HG02943 (cell line): ENCODE measurements at regions not wholly inside any gene's neighbourhood (a gene's known extent, or its start where the extent isn't known, plus 50 kb on each side); places are given as distances from the start of the nearest gene placed in this dataset.
"Not testable (repeated sequence)": the region's sequence is repeated elsewhere in the genome, so short reads cannot be mapped to it uniquely, and the experiment has no call there.

Experiments
- ATAC-seq: cut with Tn5 transposase; IDR thresholded peaks from one replicate; pipeline ENCODE4 v1.9.1; 2021; ENCODE audit warnings: mild to moderate bottlenecking, low read depth, moderate library complexity; ENCODE audit not compliant: unreplicated experiment

DNA sequence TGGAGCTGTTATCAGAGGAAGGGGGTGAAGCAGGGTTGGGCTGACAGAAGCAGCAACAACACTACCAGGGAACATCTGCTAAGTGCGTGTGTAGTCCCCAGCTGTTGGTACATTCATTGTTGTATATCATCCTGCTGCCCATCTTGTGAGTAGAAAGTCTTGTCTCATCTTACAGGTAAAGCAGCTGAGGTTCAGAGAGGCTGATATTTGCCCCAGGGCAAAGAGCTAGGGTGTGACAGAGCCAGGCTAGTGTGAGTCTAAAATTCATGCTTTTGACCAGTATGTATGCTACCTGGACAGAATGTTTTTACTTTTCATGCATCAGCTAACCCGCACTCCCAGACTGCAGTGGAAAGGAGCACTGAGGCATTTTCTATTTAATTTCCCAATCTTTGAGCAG, 221.6 kb downstream of the STK31 start:
- ATAC-seq, result no peak

- no peak for ATAC-seq
Measured at GRCh38 chr7:23938215-23938614, 228.2 kb downstream of the STK31 start.

DNA sequence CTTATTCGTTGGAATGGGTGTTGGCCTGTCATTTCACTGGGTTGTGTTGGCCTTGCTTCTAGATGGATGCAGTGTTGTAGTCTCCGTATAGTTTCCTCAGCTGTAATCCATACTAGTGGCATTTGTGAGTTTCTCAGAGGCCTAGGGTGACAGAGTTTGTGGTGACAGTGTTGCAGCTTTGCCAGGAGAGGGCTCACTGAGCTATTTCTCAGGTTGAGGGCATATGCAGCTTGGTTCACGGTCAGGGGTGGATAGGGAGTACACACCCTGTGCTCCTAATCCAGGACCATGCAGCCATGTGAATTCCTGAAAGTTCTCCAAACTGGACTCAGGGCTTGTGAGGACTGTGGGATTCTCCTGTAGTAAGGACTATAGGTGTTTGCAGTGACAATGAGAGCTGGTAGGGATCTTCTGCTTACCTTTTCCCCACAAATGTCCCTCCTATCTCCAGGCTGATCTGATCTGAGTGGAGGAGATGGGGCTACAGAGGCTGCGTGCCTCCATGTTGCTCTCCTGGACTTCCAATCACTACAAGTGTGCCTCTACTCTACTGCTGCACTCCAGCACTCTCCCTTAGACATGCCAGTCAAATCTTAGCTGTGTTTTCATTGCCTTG, 229.0 kb downstream of the STK31 start:
- ATAC-seq, result no peak

- not testable (repeated sequence) for ATAC-seq
Measured at GRCh38 chr7:23939747-23940146, 229.7 kb downstream of the STK31 start.

GRCh38 chr7:23941551-23941950, 231.5 kb downstream of the STK31 start:
- ATAC-seq, result no peak

DNA sequence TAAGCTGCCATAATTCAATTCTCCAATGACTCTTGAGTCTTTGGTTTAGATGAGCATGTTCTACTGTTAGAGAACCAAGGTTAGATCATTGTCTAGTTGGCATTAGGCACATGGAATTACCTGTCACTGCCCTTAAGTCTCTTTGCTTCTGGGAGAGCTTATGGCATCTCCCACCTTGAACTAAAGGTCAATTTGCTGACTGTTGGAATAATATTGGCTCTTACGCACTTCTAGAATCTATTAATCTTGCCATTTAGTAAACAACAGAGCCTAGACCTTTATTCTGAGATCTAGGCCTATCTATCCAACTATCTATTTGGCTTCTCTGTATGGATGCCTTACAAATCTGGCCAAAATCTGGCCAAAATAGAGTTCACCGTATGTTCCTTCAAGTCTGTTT, 232.0 kb downstream of the STK31 start:
- ATAC-seq, result no peak

DNA sequence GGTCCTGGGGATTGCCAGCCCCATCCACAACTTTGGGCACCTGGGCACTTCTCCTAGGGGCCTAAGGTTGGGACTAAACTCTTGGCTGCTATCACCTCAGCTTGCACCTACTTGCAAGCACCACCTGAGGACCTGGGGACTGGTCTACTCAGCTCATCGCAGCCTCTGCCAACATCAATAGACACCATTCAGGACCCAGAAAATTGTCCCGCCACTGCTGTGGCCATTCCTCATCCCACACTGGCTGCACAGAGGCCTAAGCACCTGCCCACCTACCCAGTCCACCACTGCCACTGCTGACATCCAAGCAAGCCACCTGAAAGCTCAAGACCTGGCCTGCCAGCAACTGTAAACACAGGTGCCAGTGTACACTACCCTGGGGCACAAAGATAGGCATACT, 234.1 kb downstream of the STK31 start:
- ATAC-seq, result no peak

DNA sequence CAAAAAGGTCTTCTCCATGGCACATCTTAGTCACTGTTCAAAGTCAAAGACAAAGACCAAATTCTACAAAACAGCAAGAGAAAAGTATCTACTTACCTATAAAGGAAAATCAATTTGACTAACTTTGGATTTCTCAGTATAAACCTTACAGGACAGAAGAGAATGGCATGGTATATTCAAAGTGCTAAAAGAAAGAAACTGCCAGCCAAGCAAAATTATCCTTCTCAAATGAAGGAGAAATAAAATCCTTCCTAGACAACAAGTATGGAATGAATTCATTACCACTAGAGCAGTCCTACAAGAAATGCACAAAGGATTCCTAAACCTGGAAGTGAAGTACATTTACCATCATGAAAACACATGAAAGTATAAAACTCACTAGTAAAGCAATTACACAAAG, 235.5 kb downstream of the STK31 start:
- no peak for ATAC-seq

- no peak for ATAC-seq
Measured at GRCh38 chr7:23955145-23955544, 245.1 kb downstream of the STK31 start.

DNA sequence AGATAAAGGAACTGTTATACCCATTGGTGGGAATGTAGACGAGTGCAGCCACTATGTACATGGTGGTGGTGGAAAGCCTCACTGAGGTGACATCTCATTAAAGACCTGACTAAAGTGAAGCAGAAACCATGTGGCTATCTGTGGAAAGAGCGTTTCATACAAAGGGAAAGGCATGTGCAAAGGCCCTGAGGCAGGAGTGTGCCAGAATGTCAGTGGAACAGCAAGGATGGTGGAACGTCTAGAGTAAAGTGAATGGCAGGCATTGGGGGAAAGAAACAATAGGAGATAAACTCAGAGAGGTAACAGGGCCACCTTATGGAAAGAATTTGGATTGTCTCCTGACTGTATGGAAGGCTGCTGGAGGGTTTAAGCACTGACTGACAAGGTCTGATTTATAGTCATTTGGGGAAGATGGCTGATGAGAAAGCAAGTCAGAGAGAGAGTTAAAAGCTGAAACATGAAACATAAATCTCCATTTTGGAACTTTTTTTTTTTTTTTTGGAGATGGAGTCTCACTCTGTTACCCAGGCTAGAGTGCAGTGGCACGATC, 245.7 kb downstream of the STK31 start:
- ATAC-seq, result no peak

GRCh38 chr7:23956772-23957576, 247.0 kb downstream of the STK31 start:
- ATAC-seq, result no peak

DNA sequence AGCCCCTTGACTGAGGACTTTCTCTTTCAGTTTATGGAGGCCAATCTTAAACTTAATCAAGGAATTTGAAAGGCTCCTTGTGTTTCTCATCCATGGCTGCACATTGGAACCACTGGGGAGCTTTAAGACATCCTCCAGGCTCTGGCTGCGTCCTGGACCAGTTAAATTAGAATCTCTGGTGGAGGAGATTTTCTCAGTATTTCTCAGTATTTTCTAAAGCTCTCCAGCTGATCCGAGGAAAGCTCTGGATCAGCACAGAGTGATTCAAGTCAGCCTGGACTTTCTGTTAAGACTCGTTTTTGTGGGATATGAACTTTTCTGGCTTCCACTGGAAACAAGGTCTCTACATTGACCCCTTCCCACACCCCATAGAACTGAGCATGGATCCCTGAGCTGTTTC, 249.8 kb downstream of the STK31 start:
- no peak for ATAC-seq

DNA sequence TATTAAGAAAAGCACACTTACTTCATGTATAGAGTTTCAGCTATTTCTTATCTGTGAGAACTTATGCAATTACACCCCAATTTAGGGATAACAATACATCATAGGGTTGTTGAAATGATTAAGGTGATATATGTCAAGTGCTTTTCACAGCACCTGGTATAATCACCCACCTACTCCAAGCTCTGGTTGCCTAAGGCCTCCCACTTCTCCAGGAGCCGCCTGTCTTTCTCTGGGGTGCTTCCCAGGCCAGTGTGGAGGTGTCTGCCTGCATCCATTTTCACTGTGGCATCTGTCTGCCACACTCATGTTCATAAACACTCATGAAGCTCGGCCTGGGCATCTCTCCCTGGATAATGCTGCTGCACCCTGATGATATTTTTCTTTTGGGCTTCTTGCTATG, 250.3 kb downstream of the STK31 start:
- ATAC-seq, result no peak

GRCh38 chr7:23963461-23964165, 253.6 kb downstream of the STK31 start:
- ATAC-seq, result no peak

DNA sequence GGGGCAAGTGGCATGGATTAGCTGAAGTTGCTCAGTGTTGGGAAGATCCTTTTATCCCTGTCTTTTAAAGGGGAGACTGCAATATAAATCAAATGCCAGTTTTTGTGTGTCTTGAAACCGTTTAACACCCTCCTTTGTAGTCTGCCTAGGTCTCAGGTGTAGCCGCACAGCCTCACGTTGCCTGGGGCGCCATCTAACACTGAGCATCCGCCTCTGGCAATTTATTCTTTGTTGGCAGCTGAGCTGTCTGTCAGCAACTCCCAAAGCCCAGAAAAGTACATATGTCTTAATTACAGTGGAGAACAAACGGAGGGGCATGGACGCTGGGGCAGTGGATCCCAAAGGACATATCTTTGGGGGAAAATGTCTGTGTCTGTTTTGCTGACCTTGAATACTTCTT, 254.7 kb downstream of the STK31 start:
- no peak for ATAC-seq

DNA sequence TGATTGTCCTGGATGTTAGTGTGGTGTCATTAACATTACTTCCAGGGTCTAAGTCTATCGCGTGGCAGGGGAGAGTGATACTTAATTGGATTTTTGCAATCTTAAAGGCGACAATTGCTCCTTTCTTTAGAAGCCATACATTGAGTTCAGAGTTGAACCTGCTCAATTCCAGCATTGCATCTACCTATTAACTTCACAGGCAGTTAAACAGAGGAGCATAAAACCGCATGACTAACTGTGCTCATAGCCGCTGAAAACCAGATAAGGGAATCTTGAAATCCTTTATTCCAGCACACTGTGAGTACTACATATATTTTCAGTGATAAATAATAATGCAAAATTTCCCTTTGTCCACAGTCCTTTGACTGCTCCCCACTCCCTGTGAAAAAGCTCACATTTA, 255.3 kb downstream of the STK31 start:
- ATAC-seq, result no peak

- ATAC-seq, result no peak
Measured at GRCh38 chr7:23966941-23967340, 256.9 kb downstream of the STK31 start.

- ATAC-seq, result no peak
Measured at GRCh38 chr7:23967949-23968599, 258.1 kb downstream of the STK31 start.

DNA sequence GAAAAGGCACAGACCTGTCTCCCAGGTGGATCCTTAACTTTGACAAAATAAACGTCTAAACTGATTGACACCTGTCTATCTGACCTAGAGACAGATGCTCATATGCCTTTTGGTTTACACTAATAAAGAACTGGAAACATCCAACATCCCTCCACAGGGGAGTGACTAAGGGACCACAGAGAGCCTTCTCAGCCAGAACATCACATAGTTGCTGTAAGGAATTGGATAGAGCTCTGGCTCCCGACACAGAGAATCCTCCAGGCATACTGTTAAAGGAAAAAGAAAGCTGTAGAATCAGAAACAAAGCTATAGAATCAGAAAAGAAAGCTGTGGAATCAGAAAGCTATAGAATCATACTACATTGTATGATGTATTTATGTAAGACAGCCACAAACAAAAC, 258.8 kb downstream of the STK31 start:
- ATAC-seq, result no peak

DNA sequence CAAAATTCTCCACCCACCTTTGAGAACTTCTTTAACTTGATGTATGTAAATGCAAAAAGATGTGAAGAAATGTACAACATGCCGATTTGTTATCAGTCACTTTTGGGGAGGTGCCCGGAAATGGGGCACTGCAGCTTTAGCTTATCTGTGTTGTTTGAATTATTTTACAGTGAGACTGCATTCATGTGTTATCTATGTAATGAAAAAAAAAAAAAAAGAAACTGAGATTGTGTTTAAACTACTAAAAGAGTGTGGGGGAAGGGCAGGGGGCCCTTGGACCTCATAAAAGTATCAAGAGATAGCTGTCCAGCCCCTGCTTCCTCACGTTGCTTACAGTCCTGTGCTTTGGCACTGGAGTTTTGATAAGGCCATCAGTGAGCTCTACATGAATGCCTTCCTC, 259.4 kb downstream of the STK31 start:
- no peak for ATAC-seq

GRCh38 chr7:23970193-23970592, 260.2 kb downstream of the STK31 start:
- ATAC-seq, result no peak
